AG09319 (cell line): ENCODE measurements at regions not wholly inside any gene's neighbourhood (a gene's known extent, or its start where the extent isn't known, plus 50 kb on each side); places are given as distances from the start of the nearest gene placed in this dataset.

Experiments used
- DNase-seq: peaks from one replicate; pipeline ENCODE4 v3.0.0-alpha.2; 2010; ENCODE audit warnings: low read depth; ENCODE audit errors: extremely low read depth
- CTCF ChIP-seq: IDR thresholded peaks from 2 replicates; pipeline ENCODE4 v1.5.1; 2011; ENCODE audit warnings: low read depth, mild to moderate bottlenecking, inconsistent platforms, low read length, moderate library complexity

GRCh38 chr1:201630582-201630981 lies 91.7 kb downstream of the NAV1 start:
- no peak for DNase-seq
- no peak for TF ChIP-seq CTCF

- DNase-seq, result no peak
- no peak for TF ChIP-seq CTCF
These were observed 92.1 kb downstream of the NAV1 start for GRCh38 chr1:201631037-201631436.

GRCh38 chr1:201632364-201632952 lies 93.5 kb downstream of the NAV1 start:
- DNase-seq, result no peak
- no peak for TF ChIP-seq CTCF

- DNase-seq, result no peak
- no peak for TF ChIP-seq CTCF
These were observed 94.4 kb downstream of the NAV1 start for GRCh38 chr1:201633297-201633696.

DNA sequence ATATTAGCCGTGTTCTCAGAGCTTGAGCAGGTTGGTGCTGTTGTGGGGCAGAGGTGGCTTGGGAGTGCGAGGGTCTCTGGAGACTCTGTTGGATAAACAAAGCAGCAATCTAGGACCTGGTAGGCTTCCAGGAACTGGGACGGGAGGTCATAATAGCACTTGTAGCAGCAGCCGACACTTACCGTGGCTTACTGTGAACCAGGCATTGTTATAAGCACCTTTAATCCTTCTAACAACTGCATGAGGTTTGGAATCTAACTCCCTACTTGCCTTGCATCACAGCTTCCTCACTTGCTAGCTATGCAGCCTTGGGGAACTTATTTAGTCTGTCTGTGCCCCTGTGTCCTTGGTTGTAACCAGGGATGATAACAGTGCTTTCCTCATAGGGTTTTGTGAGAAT lies 94.9 kb downstream of the NAV1 start:
- DNase-seq, result no peak
- no peak for TF ChIP-seq CTCF

- no peak for TF ChIP-seq CTCF
- DNase-seq, result no peak
These were observed 95.3 kb downstream of the NAV1 start for GRCh38 chr1:201634261-201634660.

- no peak for TF ChIP-seq CTCF
- DNase-seq, result no peak
These were observed 97.2 kb downstream of the NAV1 start for GRCh38 chr1:201636097-201636496.
